Esophagus muscularis mucosa (tissue), 4 donors: ENCODE measurements at regions not wholly inside any gene's neighbourhood (a gene's known extent, or its start where the extent isn't known, plus 50 kb on each side); places are given as distances from the start of the nearest gene placed in this dataset.

Source experiments
- DNase-seq: peaks from one replicate; pipeline ENCODE4 v3.0.0-alpha.2; 2017; ENCODE audit errors: extremely low spot score
- H3K27ac ChIP-seq, 4 donors: fragments of 200-600 bp; sonication (generic); replicated peaks in 1 of 4; 1 replicate in 3 of 4; 2 replicates in 1 of 4; pipeline ENCODE4 v1.5.1; 2016 to 2019; ENCODE audit warnings: mild to moderate bottlenecking in 1 of 4
- H3K27me3 ChIP-seq, 4 donors: fragments of 200-600 bp; sonication (generic); one replicate each; pipeline versions ENCODE4 v1.5.1 to v1.6.0; 2016 to 2019
- H3K36me3 ChIP-seq, 4 donors: fragments of 200-600 bp; sonication (generic); one replicate each; pipeline ENCODE4 v1.5.1; 2016 to 2019
- H3K4me1 ChIP-seq, 4 donors: fragments of 200-600 bp; sonication (generic); one replicate each; pipeline ENCODE4 v1.5.1; 2016 to 2019
- H3K4me3 ChIP-seq, 4 donors: fragments of 200-600 bp; sonication (generic); 1 replicate in 2 of 4; 2 replicates in 2 of 4; pipeline ENCODE4 v1.5.1; 2016 to 2019; ENCODE audit warnings: mild to moderate bottlenecking in 4 of 4, moderate library complexity in 1 of 4
- H3K9me3 ChIP-seq, 4 donors: fragments of 200-600 bp; sonication (generic); 1 replicate in 3 of 4; 2 replicates in 1 of 4; pipeline ENCODE4 v1.5.1; 2016 to 2019
- EP300 ChIP-seq: sonication (generic); formaldehyde crosslinking; IDR thresholded peaks from one replicate; pipeline ENCODE4 v1.6.1; 2017; ENCODE audit warnings: antibody characterized with exemption
- POLR2A ChIP-seq: fragments of 450-650 bp; IDR thresholded peaks from one replicate; pipeline ENCODE4 v1.6.1; 2017; ENCODE audit warnings: antibody characterized with exemption, moderate library complexity, mild to moderate bottlenecking, low read depth
- POLR2AphosphoS5 ChIP-seq, 2 donors: sonication (generic); formaldehyde crosslinking; IDR thresholded peaks; one replicate each; pipeline ENCODE4 v1.6.1; 2017; ENCODE audit warnings: antibody characterized with exemption in 2 of 2
- WGBS: methylation state at CpG from one replicate; pipeline ENCODE4 v1.1.5; 2018; 5-methylcytosine and 5-hydroxymethylcytosine counted together
- intact Hi-C: fragments of 100-400 bp; cut with DNase I; formaldehyde crosslinking; loops from one replicate; pipeline ENCODE4 v1.15.1; 2023
- TF ChIP-seq, protein P1 (sequence below), 3 experiments: fragments of 200-600 bp in 2 of 3; fragments of 450-650 bp in 1 of 3; sonication (generic) in 2 of 3; IDR thresholded peaks; one replicate each; pipeline ENCODE4 v1.5.1; 2017 to 2019; ENCODE audit warnings: antibody characterized with exemption in 3 of 3, mild to moderate bottlenecking in 2 of 3, moderate library complexity in 1 of 3

GRCh38 chr12:77315407-77315806 lies 250.0 kb upstream of the E2F7 start:
- H3K9me3 ChIP-seq = no peaks in the 10 kb centered on the region
- intact Hi-C loops = no loop called here
- WGBS = 90% methylated on average over 3 of the region's 3 CpGs
- H3K4me1 ChIP-seq = no peaks in the 10 kb centered on the region
- no peak for DNase-seq
- no peaks in the 10 kb centered on the region for H3K36me3 ChIP-seq
- no peak overlapping the region for H3K4me3 ChIP-seq
- no peaks in the 10 kb centered on the region for H3K27me3 ChIP-seq
- H3K27ac ChIP-seq = no peak overlapping the region
- TF ChIP-seq POLR2A (no peak), EP300 (no peak), POLR2AphosphoS5 (IDR thresholded peaks at IDR 0.05) (no peak)
- TF ChIP-seq, protein P1, sequence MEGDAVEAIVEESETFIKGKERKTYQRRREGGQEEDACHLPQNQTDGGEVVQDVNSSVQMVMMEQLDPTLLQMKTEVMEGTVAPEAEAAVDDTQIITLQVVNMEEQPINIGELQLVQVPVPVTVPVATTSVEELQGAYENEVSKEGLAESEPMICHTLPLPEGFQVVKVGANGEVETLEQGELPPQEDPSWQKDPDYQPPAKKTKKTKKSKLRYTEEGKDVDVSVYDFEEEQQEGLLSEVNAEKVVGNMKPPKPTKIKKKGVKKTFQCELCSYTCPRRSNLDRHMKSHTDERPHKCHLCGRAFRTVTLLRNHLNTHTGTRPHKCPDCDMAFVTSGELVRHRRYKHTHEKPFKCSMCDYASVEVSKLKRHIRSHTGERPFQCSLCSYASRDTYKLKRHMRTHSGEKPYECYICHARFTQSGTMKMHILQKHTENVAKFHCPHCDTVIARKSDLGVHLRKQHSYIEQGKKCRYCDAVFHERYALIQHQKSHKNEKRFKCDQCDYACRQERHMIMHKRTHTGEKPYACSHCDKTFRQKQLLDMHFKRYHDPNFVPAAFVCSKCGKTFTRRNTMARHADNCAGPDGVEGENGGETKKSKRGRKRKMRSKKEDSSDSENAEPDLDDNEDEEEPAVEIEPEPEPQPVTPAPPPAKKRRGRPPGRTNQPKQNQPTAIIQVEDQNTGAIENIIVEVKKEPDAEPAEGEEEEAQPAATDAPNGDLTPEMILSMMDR (IDR thresholded peaks at IDR 0.05) = no peak

DNA sequence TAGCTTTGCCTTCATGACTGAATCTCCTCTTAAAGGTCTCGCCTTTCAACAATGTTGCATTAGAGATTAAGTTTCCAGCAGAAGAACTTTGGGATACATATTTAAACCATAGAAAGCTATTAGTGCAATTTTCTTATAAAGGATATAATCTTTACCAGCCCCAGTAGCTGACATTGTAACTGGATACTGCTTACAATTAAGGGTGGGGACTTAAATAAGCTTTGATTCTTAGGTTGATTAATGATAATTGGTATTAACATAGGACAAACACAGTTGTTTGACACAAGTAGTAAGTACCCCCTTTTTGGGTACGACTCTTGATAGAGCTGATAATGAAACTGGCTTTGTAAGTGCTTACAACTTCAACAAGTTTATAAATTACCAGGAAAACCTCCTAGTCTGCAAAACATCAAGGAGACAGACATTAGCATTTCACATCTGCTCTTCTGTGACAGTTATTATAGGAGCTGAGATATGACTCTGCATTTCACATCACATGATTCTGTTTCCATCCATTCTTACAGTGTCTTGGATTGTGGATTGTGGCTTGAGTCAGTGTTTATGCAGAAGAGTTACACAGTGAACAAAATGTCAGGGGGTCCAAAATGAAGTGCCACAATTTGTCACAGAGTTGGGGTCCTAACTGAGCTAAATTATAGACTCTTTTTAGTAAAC lies 249.1 kb upstream of the E2F7 start:
- no peak for TF ChIP-seq EP300
- no peak for TF ChIP-seq POLR2AphosphoS5 (IDR thresholded peaks at IDR 0.05)
- no peak for TF ChIP-seq POLR2A
- TF ChIP-seq, protein P1 (IDR thresholded peaks at IDR 0.05) = no peak
- DNase-seq = no peak
- intact Hi-C loops = no loop called here
- H3K27me3 ChIP-seq = no peaks in the 10 kb centered on the region
- 67% methylated on average over 2 of the region's 2 CpGs for WGBS
- H3K9me3 ChIP-seq = no peaks in the 10 kb centered on the region
- no peaks in the 10 kb centered on the region for H3K4me1 ChIP-seq
- H3K36me3 ChIP-seq = no peaks in the 10 kb centered on the region
- no peak overlapping the region for H3K4me3 ChIP-seq
- H3K27ac ChIP-seq = no peak overlapping the region

DNA sequence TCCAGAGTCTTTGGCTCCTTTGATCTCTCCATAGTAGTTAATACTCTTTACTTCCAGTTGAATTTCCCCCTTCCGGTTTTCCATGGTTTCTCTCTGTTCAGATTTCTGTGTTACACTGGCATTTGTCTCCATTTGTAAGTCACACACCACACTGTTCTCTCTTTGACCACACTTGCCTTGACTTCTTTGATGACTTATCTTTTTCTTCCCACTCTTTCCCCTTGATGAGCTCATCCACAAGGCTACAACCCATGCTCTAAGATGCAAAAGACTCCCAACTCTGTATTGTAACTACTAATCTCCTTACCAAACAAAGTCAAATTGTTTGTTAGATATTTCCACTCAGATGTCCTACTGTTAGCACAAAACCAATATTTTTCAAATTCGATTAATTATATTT lies 242.7 kb upstream of the E2F7 start:
- DNase-seq = no peak
- no peak overlapping the region for H3K27ac ChIP-seq
- no peaks in the 10 kb centered on the region for H3K4me1 ChIP-seq
- H3K4me3 ChIP-seq = no peak overlapping the region
- no peaks in the 10 kb centered on the region for H3K36me3 ChIP-seq
- H3K27me3 ChIP-seq = no peaks in the 10 kb centered on the region
- intact Hi-C loops = no loop called here
- H3K9me3 ChIP-seq = no peaks in the 10 kb centered on the region
- 78% methylated on average over 2 of the region's 2 CpGs for WGBS
- TF ChIP-seq EP300 (no peak), POLR2A (no peak), POLR2AphosphoS5 (IDR thresholded peaks at IDR 0.05) (no peak)
- TF ChIP-seq, protein P1 (IDR thresholded peaks at IDR 0.05) = no peak

- Histone ChIP-seq H3K27me3 (no peaks in the 10 kb centered on the region), H3K4me3 (no peak overlapping the region), H3K27ac (no peak overlapping the region), H3K9me3 (no peaks in the 10 kb centered on the region), H3K36me3 (no peaks in the 10 kb centered on the region), H3K4me1 (no peaks in the 10 kb centered on the region)
- no peak for DNase-seq
- whole genome bisulfite sequencing = 56% methylated on average over 1 of the region's 1 CpG
- intact Hi-C loops = no loop called here
- TF ChIP-seq EP300 (no peak), POLR2A (no peak), POLR2AphosphoS5 (IDR thresholded peaks at IDR 0.05) (no peak)
- TF ChIP-seq, protein P1 (IDR thresholded peaks at IDR 0.05) = no peak
Measured at GRCh38 chr12:77300811-77301210, 235.4 kb upstream of the E2F7 start.
